HEK293 (cell line): ENCODE measurements at regions not wholly inside any gene's neighbourhood (a gene's known extent, or its start where the extent isn't known, plus 50 kb on each side); places are given as distances from the start of the nearest gene placed in this dataset.

Source experiments
- CTCF ChIA-PET: fragments of 350-600 bp; formaldehyde crosslinking; extraction: SDS; loops from one replicate; lab custom pipeline; 2021; ENCODE audit warnings: antibody characterized with exemption; lab: Yijun Ruan, JAX
- POLR2A ChIA-PET: fragments of 300-600 bp; formaldehyde crosslinking; extraction: SDS; loops from one replicate; lab custom pipeline; 2020; ENCODE audit warnings: antibody characterized with exemption, inconsistent platforms; lab: Yijun Ruan, JAX
- H3K27ac ChIP-seq: fragments of 200-500 bp; sonication (Bioruptor generic); 2 replicates; pipeline ENCODE4 v1.5.1; 2014; ENCODE audit warnings: low read depth, low read length, control low read depth, inconsistent platforms; ENCODE audit errors: extremely low read depth
- H3K36me3 ChIP-seq, 2 experiments: fragments of 200-500 bp in 1 of 2; sonication (Bioruptor generic) in 1 of 2; 1 replicate in 1 of 2; 2 replicates in 1 of 2; pipeline ENCODE4 v1.5.1; 2014 to 2017; ENCODE audit warnings: inconsistent platforms in 2 of 2, low read length in 2 of 2; ENCODE audit not compliant: control insufficient read depth in 2 of 2, insufficient read depth in 1 of 2
- H3K4me1 ChIP-seq: fragments of 200-500 bp; sonication (Bioruptor generic); 2 replicates; pipeline ENCODE4 v1.5.1; 2014; ENCODE audit warnings: mild to moderate bottlenecking, low read length, inconsistent platforms; ENCODE audit not compliant: control insufficient read depth, insufficient read depth
- H3K4me3 ChIP-seq: 2 replicates; pipeline ENCODE4 v1.5.1; 2011; ENCODE audit warnings: low read depth, mild to moderate bottlenecking, control low read depth, low read length, moderate library complexity
- H3K9me3 ChIP-seq: fragments of 200-500 bp; sonication (Bioruptor generic); 2 replicates; pipeline ENCODE4 v1.5.1; 2014; ENCODE audit warnings: low read depth, low read length, inconsistent platforms; ENCODE audit not compliant: control insufficient read depth, insufficient read depth
- BCL11A ChIP-seq: fragments of 450-650 bp; formaldehyde crosslinking; IDR thresholded peaks from 2 replicates; pipeline ENCODE4 v1.5.1; 2016; ENCODE audit warnings: low read depth, missing biosample characterization, missing genetic modification characterization
- HOXC10 ChIP-seq: sonication (generic); formaldehyde crosslinking; IDR thresholded peaks from 2 replicates; pipeline ENCODE4 v1.8.1; 2023; ENCODE audit warnings: mild to moderate bottlenecking, missing genetic modification reagents
- KLF7 ChIP-seq: fragments of 450-650 bp; formaldehyde crosslinking; IDR thresholded peaks from 2 replicates; pipeline ENCODE4 v1.5.1; 2016; ENCODE audit warnings: missing biosample characterization, missing genetic modification characterization, borderline replicate concordance
- MZF1 ChIP-seq: fragments of 450-650 bp; formaldehyde crosslinking; IDR thresholded peaks from 2 replicates; pipeline ENCODE4 v1.5.1; 2017; ENCODE audit warnings: missing biosample characterization, missing genetic modification characterization, borderline replicate concordance
- REPIN1 ChIP-seq: fragments of 450-650 bp; formaldehyde crosslinking; IDR thresholded peaks from 2 replicates; pipeline ENCODE4 v1.5.1; 2017; ENCODE audit warnings: missing biosample characterization, missing genetic modification characterization, low read depth
- REST ChIP-seq: fragments of 450-650 bp; formaldehyde crosslinking; IDR thresholded peaks from 2 replicates; pipeline ENCODE4 v1.5.1; 2016; ENCODE audit warnings: missing biosample characterization, missing genetic modification characterization
- TRIM28 ChIP-seq: IDR thresholded peaks from 2 replicates; pipeline ENCODE4 v1.6.1; 2011; ENCODE audit warnings: low read length, control low read depth, borderline replicate concordance
- ZBTB1 ChIP-seq: fragments of 450-650 bp; formaldehyde crosslinking; IDR thresholded peaks from 2 replicates; pipeline ENCODE4 v1.5.1; 2016; ENCODE audit warnings: missing biosample characterization, missing genetic modification characterization
- ZBTB48 ChIP-seq: fragments of 450-650 bp; formaldehyde crosslinking; IDR thresholded peaks from 2 replicates; pipeline ENCODE4 v1.5.1; 2016; ENCODE audit warnings: missing biosample characterization, missing genetic modification characterization
- ZBTB7A ChIP-seq: fragments of 450-650 bp; formaldehyde crosslinking; IDR thresholded peaks from 2 replicates; pipeline ENCODE4 v1.5.1; 2016; ENCODE audit warnings: low read depth, missing biosample characterization, missing genetic modification characterization
- ZEB2 ChIP-seq: fragments of 450-650 bp; formaldehyde crosslinking; IDR thresholded peaks from 2 replicates; pipeline ENCODE4 v1.5.1; 2016; ENCODE audit warnings: missing biosample characterization, missing genetic modification characterization
- ZFP69B ChIP-seq: fragments of 450-650 bp; formaldehyde crosslinking; IDR thresholded peaks from 2 replicates; pipeline ENCODE4 v1.5.1; 2016; ENCODE audit warnings: missing biosample characterization, missing genetic modification characterization
- ZIC2 ChIP-seq: fragments of 450-650 bp; formaldehyde crosslinking; IDR thresholded peaks from 2 replicates; pipeline ENCODE4 v1.5.1; 2016; ENCODE audit warnings: missing biosample characterization, missing genetic modification characterization
- ZNF138 ChIP-seq: fragments of 450-650 bp; formaldehyde crosslinking; IDR thresholded peaks from 2 replicates; pipeline ENCODE4 v1.5.1; 2016; ENCODE audit warnings: missing biosample characterization, missing genetic modification characterization, borderline replicate concordance
- ZNF140 ChIP-seq: fragments of 450-650 bp; formaldehyde crosslinking; IDR thresholded peaks from 2 replicates; pipeline ENCODE4 v1.5.1; 2016; ENCODE audit warnings: missing biosample characterization, missing genetic modification characterization
- ZNF19 ChIP-seq: fragments of 450-650 bp; formaldehyde crosslinking; IDR thresholded peaks from 2 replicates; pipeline ENCODE4; 2016; ENCODE audit warnings: missing biosample characterization, missing genetic modification characterization, low read depth
- ZNF202 ChIP-seq: fragments of 450-650 bp; formaldehyde crosslinking; IDR thresholded peaks from 2 replicates; pipeline ENCODE4 v1.5.1; 2016; ENCODE audit warnings: missing biosample characterization, missing genetic modification characterization, borderline replicate concordance
- ZNF248 ChIP-seq: fragments of 450-650 bp; formaldehyde crosslinking; IDR thresholded peaks from 2 replicates; pipeline ENCODE4 v1.5.1; 2017; ENCODE audit warnings: missing biosample characterization, missing genetic modification characterization
- ZNF280C ChIP-seq: fragments of 450-650 bp; formaldehyde crosslinking; IDR thresholded peaks from 2 replicates; pipeline ENCODE4 v1.5.1; 2016; ENCODE audit warnings: missing biosample characterization, missing genetic modification characterization
- ZNF311 ChIP-seq: fragments of 450-650 bp; formaldehyde crosslinking; IDR thresholded peaks from 2 replicates; pipeline ENCODE4 v1.5.1; 2017; ENCODE audit warnings: missing biosample characterization, missing genetic modification characterization, borderline replicate concordance
- ZNF391 ChIP-seq: fragments of 450-650 bp; formaldehyde crosslinking; IDR thresholded peaks from 2 replicates; pipeline ENCODE4 v1.5.1; 2016; ENCODE audit warnings: low read depth, missing biosample characterization, missing genetic modification characterization, borderline replicate concordance
- ZNF510 ChIP-seq: fragments of 450-650 bp; formaldehyde crosslinking; IDR thresholded peaks from 2 replicates; pipeline ENCODE4 v1.5.1; 2018; ENCODE audit warnings: mild to moderate bottlenecking, missing genetic modification characterization, missing biosample characterization; ENCODE audit not compliant: insufficient replicate concordance
- ZNF548 ChIP-seq: fragments of 450-650 bp; formaldehyde crosslinking; IDR thresholded peaks from 2 replicates; pipeline ENCODE4 v1.5.1; 2016; ENCODE audit warnings: missing biosample characterization, missing genetic modification characterization
- ZNF549 ChIP-seq: fragments of 450-650 bp; IDR thresholded peaks from 2 replicates; pipeline ENCODE4 v1.5.1; 2018; ENCODE audit warnings: missing biosample characterization, missing genetic modification characterization, mild to moderate bottlenecking, inconsistent platforms, moderate library complexity
- ZNF560 ChIP-seq: fragments of 450-650 bp; formaldehyde crosslinking; IDR thresholded peaks from 2 replicates; pipeline ENCODE4 v1.5.1; 2017; ENCODE audit warnings: missing biosample characterization, missing genetic modification characterization, borderline replicate concordance
- ZNF660 ChIP-seq: fragments of 450-650 bp; IDR thresholded peaks from 2 replicates; pipeline ENCODE4 v1.5.1; 2018; ENCODE audit warnings: missing biosample characterization, mild to moderate bottlenecking, missing genetic modification characterization
- ZNF776 ChIP-seq: fragments of 450-650 bp; formaldehyde crosslinking; IDR thresholded peaks from 2 replicates; pipeline ENCODE4 v1.5.0; 2017; ENCODE audit warnings: missing biosample characterization, missing genetic modification characterization, borderline replicate concordance
- ZNF791 ChIP-seq: fragments of 450-650 bp; formaldehyde crosslinking; IDR thresholded peaks from 2 replicates; pipeline ENCODE4 v1.5.1; 2016; ENCODE audit warnings: missing biosample characterization, missing genetic modification characterization
- ZNF830 ChIP-seq: fragments of 450-650 bp; IDR thresholded peaks from 2 replicates; pipeline ENCODE4 v1.5.0; 2018; ENCODE audit warnings: missing biosample characterization, missing genetic modification characterization, low read depth, mild to moderate bottlenecking, moderate library complexity

GRCh38 chr6:104212977-104213668 lies 646.6 kb downstream of the HACE1 start:
- TF ChIP-seq ZBTB7A (tag by site-specific recombination) (no peak), HOXC10 (CRISPR knock-in tag) (no peak), ZFP69B (tag by site-specific recombination) (no peak), ZNF510 (no peak)
- H3K9me3 ChIP-seq = no peaks in the 10 kb centered on the region
- H3K27ac ChIP-seq = no peak overlapping the region
- ChIA-PET POLR2A (no interaction called here), CTCF (interaction anchor here (0.7 kb wide), 1 partner anchor 14 kb away, joined by 3 read pairs; no protein-coding TSS in a partner anchor)
- H3K4me3 ChIP-seq = no peak overlapping the region
- H3K4me1 ChIP-seq = no peaks in the 10 kb centered on the region
- H3K36me3 ChIP-seq = no peaks in the 10 kb centered on the region

GRCh38 chr6:104207635-104208034 lies 652.1 kb downstream of the HACE1 start:
- ChIA-PET CTCF (no interaction called here), POLR2A (no interaction called here)
- Histone ChIP-seq H3K4me3 (no peak overlapping the region), H3K27ac (no peak overlapping the region), H3K9me3 (no peaks in the 10 kb centered on the region), H3K4me1 (no peaks in the 10 kb centered on the region), H3K36me3 (no peaks in the 10 kb centered on the region)
- TF ChIP-seq ZNF510 (no peak), ZNF202 (tag by site-specific recombination) (no peak), ZNF560 (tag by site-specific recombination) (no peak), ZNF660 (no peak), TRIM28 (no peak), ZNF391 (tag by site-specific recombination) (no peak), ZEB2 (no peak), ZNF140 (tag by site-specific recombination) (no peak), ZNF138 (no peak)

GRCh38 chr6:104201557-104201956 lies 658.2 kb downstream of the HACE1 start:
- H3K4me3 ChIP-seq = no peak overlapping the region
- CTCF ChIA-PET = no interaction called here
- no peaks in the 10 kb centered on the region for H3K36me3 ChIP-seq
- H3K9me3 ChIP-seq = no peaks in the 10 kb centered on the region
- no peaks in the 10 kb centered on the region for H3K4me1 ChIP-seq
- POLR2A ChIA-PET = no interaction called here
- H3K27ac ChIP-seq = no peak overlapping the region
- TF ChIP-seq KLF7 (tag by site-specific recombination) (no peak), ZNF280C (tag by site-specific recombination) (no peak), ZNF311 (no peak), ZNF776 (tag by site-specific recombination) (no peak), ZNF19 (tag by site-specific recombination) (no peak), ZIC2 (tag by site-specific recombination) (no peak), ZBTB48 (tag by site-specific recombination) (no peak), ZBTB1 (tag by site-specific recombination) (no peak), ZNF549 (tag by site-specific recombination) (no peak), ZNF791 (tag by site-specific recombination) (no peak), ZNF248 (tag by site-specific recombination) (no peak), REST (no peak), REPIN1 (tag by site-specific recombination) (no peak), MZF1 (tag by site-specific recombination) (no peak), BCL11A (tag by site-specific recombination) (no peak), ZNF830 (tag by site-specific recombination) (no peak), ZNF548 (tag by site-specific recombination) (no peak)
